Retinal pigment epithelial cell (primary cell): ENCODE measurements at regions not wholly inside any gene's neighbourhood (a gene's known extent, or its start where the extent isn't known, plus 50 kb on each side); places are given as distances from the start of the nearest gene placed in this dataset.

Experiments
- DNase-seq: peaks from one replicate; pipeline ENCODE4 v3.0.0-alpha.2; 2010; ENCODE audit warnings: low read depth
- H3K4me3 ChIP-seq: 2 replicates; pipeline ENCODE4 v1.5.1; 2011; ENCODE audit warnings: mild to moderate bottlenecking, low read length, control low read depth, moderate library complexity
- TF ChIP-seq, protein P1 (sequence below): conservative IDR thresholded peaks from 2 replicates; pipeline ENCODE4 v1.5.1; 2011; ENCODE audit warnings: low read depth, low read length, control low read depth, inconsistent platforms

- no peak for DNase-seq
- TF ChIP-seq, protein P1, sequence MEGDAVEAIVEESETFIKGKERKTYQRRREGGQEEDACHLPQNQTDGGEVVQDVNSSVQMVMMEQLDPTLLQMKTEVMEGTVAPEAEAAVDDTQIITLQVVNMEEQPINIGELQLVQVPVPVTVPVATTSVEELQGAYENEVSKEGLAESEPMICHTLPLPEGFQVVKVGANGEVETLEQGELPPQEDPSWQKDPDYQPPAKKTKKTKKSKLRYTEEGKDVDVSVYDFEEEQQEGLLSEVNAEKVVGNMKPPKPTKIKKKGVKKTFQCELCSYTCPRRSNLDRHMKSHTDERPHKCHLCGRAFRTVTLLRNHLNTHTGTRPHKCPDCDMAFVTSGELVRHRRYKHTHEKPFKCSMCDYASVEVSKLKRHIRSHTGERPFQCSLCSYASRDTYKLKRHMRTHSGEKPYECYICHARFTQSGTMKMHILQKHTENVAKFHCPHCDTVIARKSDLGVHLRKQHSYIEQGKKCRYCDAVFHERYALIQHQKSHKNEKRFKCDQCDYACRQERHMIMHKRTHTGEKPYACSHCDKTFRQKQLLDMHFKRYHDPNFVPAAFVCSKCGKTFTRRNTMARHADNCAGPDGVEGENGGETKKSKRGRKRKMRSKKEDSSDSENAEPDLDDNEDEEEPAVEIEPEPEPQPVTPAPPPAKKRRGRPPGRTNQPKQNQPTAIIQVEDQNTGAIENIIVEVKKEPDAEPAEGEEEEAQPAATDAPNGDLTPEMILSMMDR, result no peak
- H3K4me3 ChIP-seq, result no peak overlapping the region
Observed at GRCh38 chr2:62568074-62568473, 62.1 kb upstream of the TMEM17 start.

DNA sequence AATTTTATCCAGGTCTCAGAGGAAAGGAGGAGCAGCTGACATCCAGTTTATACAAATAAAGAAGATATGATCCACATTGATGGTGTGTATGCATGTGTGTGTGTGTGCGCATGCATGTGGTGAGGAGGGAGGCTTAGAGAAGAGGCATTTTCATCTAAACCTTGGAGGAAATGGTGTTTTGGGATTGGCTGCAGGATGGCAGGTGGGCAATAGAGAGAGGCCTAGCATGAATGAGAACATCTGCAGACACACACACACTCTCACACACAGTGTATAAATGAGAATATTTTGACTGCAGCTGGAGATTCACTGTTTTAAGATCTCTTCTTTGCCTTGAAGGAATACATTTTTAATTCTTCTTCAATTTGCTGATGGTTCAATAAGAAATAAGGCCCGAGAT is 61.7 kb upstream of the TMEM17 start:
- TF ChIP-seq, protein P1, result no peak
- no peak for DNase-seq
- no peak overlapping the region for H3K4me3 ChIP-seq

GRCh38 chr2:62566847-62567246 is 60.9 kb upstream of the TMEM17 start:
- TF ChIP-seq, protein P1, result no peak
- no peak for DNase-seq
- no peak overlapping the region for H3K4me3 ChIP-seq

DNA sequence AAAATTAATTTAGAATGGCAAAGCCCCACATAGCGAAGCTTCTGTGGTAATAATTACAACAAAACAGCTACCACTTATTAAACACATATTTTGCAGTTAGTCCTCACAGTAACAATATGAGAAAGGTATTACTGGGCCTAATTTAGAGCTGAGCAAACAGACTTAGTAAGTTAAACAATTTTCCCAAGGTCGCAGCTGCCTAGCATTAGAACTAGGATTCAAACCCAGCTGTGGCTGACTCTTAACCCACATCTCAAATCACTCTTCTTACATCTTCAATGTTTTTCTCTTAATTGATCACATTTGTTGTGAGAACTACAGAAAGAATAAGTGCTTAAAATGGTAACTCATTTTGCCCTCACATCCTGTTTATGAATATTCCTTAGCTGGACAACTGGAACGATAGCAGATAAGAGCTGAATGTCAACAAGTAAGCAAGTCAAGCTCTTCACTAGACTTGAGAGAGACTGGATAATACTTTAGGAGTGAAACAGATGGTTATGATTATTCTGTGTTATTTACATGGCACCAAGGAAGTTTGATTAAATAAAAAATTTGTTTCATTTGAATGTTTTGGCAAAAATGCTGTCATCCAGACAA is 59.4 kb upstream of the TMEM17 start:
- TF ChIP-seq, protein P1, result no peak
- no peak overlapping the region for H3K4me3 ChIP-seq
- no peak for DNase-seq

GRCh38 chr2:62564380-62565137 is 58.6 kb upstream of the TMEM17 start:
- DNase-seq, result no peak
- no peak overlapping the region for H3K4me3 ChIP-seq
- TF ChIP-seq, protein P1, result no peak

GRCh38 chr2:62561586-62561985 is 55.6 kb upstream of the TMEM17 start:
- DNase-seq, result no peak
- TF ChIP-seq, protein P1, result no peak
- H3K4me3 ChIP-seq, result no peak overlapping the region

GRCh38 chr2:62559582-62559981 is 53.6 kb upstream of the TMEM17 start:
- H3K4me3 ChIP-seq, result no peak overlapping the region
- TF ChIP-seq, protein P1, result no peak
- no peak for DNase-seq
